ENCODE measurements at regions not wholly inside any gene's neighbourhood (a gene's known extent, or its start where the extent isn't known, plus 50 kb on each side); places are given as distances from the start of the nearest gene placed in this dataset.

- TF ChIP-seq CTCF (IDR thresholded peaks at IDR 0.05) (no peak), POLR2A (IDR thresholded peaks at IDR 0.05) (no peak)
Measured at GRCh38 chr16:66211651-66212050, 154.8 kb upstream of the CDH5 start.

Data from uterus (tissue), 2 donors.